Activated effector memory CD4-positive, alpha-beta T cell treated with anti-CD3 and anti-CD28 coated beads, Interleukin-2, amount 50 U/mL, for 16 hours (primary cell): ENCODE measurements at regions not wholly inside any gene's neighbourhood (a gene's known extent, or its start where the extent isn't known, plus 50 kb on each side); places are given as distances from the start of the nearest gene placed in this dataset.
A peak's percentile ranks its signal among the peaks of the same experiment; 100 is the strongest.
"Not testable (repeated sequence)": the region's sequence is repeated elsewhere in the genome, so short reads cannot be mapped to it uniquely, and the experiment has no call there.

Source experiments
- DNase-seq: peaks from one replicate; pipeline ENCODE4 v3.0.0-alpha.2; 2020

DNA sequence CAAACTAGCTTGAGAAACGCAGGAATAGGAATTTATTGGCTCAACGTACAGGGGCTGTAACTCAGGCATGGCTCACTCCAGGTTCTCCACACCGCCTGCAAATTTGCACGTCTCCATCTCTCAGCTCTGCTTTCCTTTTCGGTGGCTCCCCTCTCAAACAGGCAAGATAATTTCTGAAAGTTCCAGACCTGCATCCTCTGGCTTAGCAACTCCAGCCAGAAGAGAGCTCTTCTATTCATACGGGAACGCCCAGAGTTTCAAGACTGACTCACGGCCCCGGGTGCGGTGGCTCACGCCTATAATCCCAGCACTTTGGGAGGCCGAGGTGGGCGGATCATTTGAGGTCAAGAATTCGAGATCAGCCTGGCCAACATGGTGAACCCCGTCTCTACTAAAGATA is 139.7 kb upstream of the BNIP2 start:
- no peak for DNase-seq

DNA sequence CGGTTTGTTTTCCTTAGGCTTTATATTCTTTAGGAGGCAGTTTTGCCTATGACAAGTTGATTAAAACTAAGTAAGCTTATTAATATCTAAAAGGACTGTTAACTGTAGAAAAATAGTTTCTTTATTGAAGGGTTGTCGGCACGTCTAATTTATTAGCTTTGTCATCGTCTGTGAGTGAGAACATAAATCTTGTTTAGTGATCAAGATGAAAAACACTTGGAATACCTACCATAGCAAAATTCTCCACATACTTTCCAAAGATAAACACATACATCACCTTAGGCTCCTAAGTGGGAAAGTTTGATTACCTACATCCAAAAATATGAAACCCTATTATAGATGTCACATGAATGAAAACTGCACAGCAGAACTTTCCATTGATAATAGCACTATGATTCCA is 139.1 kb upstream of the BNIP2 start:
- no peak for DNase-seq

DNA sequence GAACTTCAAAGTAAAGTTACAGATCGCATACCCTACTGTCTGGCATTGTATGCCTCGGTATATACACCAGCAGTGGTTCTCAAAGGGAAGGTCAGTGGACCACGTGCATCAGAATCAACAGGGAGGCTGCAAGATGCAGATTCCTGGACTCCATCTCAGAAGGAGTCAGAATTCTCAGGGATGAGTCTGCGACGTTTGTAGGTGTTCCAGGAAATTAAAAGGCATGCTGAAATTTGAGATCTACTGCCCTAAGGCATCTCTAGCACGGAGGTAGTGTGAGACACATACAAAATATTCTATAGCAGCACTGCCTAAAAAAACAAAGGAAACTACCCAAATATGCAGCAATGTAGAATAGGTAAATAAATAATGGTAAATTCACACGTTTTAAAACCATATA is 136.8 kb upstream of the BNIP2 start:
- DNase-seq, result no peak

DNA sequence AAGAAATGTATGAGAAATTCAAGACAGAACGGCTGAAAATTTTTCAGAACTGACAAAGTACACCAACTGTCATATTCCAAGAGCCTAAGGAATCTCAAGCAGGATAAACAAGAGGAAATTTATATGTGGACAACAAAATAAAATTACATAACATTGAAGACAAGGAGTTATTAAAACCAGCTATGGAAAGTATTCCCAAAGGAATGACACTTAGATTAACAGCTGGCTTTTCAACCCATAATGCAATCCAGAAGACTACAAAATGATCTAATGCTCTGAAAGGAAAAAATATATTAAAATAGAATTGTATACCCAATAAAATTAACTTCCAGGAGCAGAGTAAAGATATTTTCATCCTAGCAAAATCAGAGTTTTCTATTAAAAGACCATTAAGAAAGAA is 132.2 kb upstream of the BNIP2 start:
- DNase-seq, result no peak

DNA sequence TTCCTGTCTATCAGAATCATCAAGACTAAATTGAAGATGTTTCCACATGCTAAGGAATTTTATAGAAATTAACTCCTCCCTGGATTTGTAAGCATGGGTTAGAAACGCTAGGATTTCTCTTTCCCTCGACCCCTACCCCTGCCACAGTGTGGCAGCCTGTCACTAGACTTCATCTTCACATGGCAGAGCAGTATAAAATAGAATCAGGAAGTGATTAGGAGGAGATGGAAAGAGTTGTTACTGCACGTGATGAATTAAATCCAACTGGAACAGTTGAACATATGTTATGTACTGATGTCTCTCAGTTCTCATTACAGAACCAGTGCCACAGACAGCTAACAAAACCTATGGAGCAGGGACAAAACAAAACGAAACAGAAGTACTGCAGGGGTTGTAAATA is 130.0 kb upstream of the BNIP2 start:
- no peak for DNase-seq

DNA sequence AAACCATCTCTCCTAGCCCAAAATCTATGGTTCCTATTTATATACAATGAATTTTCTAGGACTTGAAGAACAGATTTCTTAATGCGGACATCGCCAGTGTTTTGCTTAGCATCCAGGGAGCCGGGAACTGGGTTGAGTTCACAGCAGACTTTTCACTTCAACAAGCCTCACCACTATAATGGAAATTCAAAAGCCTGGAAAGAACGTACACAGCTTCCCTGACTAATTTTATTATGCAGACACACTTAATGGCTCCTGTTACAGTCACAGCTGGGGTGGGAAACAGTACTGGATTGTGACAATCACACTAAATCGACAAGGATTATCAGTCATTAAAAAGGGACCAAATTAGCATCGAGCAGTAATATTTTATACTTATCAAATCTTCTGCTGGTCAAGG is 129.2 kb upstream of the BNIP2 start:
- no peak for DNase-seq

DNA sequence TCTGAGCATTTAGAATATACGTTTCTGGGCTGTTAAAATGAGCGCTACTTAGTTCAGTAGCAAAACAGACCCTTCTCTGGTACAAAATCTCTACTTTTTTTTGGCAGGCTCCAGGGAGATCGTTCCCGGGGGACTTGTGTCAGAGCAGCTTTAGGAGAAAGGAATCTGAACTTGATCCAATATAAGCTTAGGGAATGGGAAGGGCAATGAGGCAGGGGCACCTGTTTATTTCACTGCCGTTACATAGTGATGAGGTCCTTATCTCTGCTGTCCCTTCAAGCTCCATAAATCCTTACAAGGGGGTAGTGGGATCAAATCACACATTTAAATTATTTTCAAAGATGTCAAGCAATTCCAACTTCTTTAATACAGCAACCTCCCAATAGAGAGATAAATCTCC is 128.7 kb upstream of the BNIP2 start:
- DNase-seq, result no peak

DNA sequence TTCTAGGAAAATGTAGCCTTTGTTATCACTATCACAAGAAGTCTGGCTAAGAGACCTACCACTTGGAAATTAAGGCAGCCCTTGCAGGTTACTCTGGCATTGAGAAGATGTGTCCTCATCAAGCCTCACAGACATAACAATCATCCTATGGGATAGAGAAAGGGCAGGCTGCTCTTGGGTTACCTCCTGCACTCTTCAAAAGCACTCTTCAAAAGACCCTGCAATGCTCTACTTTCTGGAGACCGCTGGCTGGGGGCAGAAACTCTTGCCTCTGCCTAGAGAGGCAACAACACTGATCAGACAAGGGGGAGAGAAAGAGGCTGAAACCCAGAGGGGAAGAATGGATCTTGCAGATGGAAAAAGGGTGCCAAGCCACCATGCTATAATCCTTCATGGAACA is 127.9 kb upstream of the BNIP2 start:
- DNase-seq, result no peak

DNA sequence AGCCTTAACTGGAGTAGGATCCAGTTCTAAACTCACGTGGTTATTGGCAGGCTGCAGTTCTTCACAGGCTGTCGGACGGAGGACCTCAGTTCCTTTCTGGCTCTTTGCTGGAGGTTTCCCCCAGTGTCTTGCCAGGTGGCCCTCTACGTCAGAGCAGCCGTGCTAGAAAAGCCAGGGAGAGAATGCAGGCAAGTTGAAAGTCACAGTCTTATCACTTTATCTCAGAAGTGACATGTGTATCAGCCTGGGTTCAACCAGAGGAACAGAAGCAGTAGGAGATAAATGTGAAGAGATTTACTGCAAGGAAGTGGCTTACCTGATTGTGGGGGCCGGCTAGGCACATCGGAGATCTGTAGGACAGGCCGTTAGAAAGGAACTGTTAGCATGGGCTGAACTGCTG is 125.3 kb upstream of the BNIP2 start:
- DNase-seq, result peak; percentile 65

DNA sequence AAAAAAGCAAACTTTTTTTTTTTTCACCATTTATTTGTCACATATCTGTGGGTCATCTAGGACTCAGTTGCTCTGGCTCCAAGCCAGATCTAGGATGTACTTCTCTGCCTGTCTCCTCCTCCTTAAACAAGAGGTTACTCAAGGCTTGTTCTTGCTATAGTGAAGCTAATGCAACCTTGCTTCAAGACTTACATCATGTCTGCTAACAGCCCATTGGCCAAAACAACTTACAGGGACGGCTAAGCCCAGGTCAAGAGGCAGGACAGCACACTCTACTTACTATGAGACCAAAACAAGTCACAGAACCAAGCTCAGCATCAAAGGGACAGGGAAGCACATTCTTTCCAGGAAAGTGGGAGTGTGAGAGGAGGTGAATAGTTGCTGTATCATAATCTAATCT is 123.8 kb upstream of the BNIP2 start:
- DNase-seq, result no peak

DNA sequence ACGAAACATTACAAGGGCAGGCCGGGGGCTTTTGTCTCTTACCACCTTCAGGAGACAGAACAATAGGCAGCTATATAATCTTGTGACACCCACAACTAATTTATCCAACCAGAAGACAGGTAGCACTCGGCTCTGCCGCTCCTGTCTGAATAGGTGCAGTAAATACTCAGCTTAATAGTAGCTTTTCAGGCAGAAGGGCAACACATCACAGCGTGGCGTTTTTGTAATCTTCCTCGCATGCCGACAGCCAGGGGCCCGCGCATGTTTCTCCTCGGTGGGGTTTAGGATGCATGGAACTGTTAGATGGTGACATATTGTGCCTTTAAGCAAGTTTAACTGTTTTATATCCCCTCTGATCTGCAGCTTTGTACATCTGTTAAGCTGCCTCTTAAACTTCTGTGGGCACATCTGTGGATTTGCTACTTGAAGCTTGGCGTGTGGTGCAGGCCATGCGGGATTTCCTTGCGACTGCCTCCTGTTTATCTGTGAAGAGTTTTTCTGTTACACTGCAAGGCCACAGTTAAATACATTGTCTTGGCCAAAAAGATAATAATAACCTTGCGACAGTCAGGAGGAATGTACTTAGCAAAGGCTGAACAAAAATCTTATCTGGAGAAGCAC is 123.2 kb upstream of the BNIP2 start:
- no peak for DNase-seq

DNA sequence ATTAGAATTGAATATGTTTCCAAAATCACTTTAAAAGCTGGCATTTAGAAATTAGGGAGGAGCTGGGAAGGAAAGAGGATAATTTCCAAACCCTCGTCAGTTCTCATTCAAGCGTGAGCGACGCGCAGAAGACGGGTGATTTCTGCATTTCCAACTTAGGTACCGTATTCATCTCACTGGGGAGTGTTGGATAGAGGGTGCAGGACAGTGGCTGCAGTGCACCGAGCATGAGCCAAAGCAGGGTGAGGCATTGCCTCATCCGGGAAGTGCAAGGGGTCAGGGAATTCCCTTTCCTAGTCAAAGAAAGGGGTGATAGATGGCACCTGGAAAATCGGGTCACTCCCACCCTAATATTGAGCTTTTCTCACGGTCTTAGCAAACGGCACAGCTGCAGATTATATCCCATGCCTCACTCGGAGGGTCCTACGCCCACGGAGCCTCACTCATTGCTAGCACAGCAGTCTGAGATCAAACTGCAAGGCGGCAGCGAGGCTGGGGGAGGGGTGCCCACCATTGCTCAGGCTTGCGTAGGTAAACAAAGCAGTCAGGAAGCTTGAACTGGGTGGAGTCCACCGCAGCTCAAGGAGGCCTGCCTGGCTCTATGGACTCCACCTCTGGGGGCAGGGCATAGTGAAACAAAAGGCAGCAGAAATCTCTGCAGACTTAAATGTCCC is 114.3 kb upstream of the BNIP2 start:
- DNase-seq, result peak; percentile 87

DNA sequence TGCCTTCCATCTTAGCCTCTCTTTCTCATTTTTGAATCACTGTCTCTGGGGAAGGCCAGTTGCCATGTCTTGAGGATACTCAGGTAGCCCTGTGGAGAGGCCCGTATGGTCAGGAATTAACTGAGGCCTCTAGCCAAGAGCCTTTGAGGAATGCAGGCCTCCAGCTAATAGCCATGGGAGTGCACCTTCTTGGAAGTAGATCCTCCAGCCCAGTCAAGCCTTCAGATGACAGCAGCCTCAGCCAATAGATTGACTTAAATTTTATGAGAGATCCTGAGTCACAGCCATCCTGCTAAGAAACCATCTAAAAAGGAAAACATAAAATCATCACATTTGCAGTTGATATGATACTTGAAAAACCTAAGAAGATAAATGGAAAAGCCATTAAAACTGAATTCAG is 112.5 kb upstream of the BNIP2 start:
- no peak for DNase-seq

DNA sequence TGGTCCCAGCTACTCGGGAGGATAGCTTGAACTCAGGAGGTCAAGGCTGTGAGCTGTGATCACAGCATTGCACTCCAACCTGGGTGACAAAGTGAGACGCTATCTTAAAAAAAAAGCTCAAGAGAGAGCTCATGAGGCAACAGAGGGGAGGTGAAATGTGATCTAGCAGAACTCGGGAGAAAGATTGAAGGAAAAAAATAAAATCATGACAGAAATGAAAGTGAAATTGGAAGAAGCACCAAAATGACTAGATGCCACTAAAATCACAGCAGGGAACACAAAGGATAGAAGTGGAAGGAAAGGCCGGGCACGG is 109.4 kb upstream of the BNIP2 start:
- no peak for DNase-seq

DNA sequence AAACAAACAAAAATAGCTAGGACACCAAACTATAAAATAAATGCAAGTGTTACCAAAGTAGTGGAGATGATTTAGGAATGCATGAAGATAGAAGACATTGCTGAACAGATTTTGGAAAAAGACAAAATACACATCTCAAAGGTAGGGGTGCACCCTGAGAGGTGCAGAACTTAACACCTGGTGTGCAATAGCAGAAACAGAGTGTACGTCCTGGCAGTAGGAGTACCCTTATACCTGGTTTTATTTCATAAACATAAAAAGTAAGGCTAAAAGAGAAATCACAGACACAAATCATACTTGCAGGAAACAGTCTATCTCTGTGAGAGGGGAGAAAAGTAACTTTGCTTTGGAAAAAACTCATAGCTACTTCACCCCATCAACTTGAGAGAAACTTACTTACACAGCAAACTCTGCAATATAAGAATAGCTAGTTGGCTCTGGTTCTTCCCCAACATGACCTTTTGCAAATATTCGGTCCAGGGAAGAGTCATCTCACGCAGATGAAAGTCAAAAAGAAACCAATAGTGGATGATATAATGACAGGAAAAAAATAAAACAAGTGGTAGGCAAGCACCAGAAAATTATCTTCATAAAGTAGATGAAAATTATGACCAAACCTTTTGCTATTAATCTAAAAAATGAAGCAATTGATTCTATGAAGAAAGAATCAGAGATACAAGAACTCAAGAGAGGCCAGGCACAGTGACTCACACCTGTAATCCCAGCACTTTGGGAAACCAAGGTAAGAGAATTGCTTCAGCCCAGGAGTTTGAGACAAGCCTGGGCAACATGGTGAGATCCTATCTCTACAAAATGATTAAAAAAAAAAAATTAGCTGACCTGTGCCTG is 108.9 kb upstream of the BNIP2 start:
- no peak for DNase-seq

DNA sequence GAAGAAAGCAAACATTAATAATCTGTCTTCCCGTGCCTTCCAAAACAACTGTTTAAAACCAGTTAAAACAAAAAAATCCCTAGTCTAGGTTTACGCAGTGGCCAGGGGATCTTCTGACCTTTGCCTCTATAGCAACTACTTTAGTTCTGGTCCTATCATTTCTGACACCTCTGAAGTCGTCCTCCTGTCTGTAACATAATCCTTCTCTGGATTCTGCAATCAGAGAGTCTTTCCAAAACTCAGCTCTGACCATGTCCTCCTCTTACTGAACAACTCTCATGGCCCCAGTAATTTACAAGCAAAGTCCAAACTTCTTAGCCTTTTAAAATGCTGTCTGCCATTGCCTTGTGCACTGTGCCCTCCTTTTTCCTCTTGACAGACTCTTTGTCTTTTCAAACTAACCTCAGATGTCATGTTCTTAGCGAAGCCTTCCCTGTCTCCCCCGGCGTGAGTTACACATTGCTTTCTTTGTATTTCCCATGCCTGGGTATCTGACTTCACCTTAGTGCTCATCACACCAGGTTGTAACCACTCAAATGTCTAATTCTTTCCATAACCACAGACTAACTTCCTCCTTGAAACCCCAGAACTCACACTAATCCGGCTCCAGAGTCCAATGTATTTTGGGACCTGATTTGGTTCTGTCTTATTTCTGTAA is 105.2 kb upstream of the BNIP2 start:
- no peak for DNase-seq

DNA sequence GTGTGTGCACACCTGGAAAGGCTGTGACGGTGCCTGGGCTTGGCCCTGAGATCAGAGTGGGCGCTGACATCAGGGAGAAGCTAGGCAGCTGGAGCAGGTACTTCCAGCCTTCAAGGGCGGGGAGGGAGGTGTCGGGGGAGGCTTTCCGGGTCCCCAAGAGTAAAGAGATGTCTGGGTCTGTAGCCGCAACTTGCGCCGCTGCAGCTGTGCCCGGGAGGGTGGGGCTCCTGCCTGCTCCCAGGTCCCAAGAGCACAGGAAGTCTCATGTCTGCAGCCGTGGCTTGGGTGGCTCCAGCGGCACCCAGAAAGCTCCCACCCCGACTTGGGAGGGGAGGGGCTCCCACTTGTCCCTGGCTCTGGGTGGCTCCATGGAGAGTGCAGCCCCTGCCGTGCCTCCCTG is 103.2 kb upstream of the BNIP2 start:
- DNase-seq, result peak; percentile 69

DNA sequence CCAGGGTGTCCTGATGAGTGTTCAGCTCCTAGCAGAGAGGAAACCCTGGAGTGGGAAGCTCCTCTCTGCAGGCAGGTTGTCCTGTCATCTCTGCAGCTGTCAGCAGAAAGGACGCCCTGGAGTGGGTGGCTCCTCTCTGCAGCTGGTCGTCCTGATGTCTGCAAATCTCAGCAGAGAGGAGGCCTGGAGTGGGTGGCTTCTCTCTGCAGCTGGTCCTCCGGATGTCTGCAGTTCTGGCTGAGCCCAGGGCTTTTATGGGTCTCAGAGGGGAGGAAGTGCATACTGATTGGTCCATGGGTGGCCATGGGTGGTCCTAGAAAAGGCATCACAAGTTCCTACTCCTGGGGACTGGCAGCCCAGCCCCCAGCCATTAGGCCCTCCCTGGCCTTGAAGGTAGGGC is 102.6 kb upstream of the BNIP2 start:
- no peak for DNase-seq

DNA sequence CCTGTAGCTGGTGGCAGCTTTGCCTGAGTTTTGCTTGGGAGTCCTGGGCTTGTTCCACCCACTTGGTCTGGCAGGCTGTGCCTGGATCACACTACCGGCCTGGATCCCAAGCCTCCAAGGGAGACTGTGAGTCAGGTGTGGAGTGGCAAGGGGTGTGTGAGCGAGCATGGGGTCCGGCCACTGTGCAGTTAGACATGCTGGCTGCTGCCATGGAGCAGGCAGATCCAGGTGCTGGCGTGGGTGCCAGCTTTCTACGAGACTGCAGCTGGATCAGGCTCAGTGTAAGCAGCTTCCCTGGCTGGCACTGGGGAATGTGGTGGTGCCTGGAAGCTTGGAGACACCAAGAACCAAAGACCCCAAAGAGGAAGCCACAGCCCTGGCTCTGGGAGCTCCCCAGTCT is 102.0 kb upstream of the BNIP2 start:
- DNase-seq, result no peak

DNA sequence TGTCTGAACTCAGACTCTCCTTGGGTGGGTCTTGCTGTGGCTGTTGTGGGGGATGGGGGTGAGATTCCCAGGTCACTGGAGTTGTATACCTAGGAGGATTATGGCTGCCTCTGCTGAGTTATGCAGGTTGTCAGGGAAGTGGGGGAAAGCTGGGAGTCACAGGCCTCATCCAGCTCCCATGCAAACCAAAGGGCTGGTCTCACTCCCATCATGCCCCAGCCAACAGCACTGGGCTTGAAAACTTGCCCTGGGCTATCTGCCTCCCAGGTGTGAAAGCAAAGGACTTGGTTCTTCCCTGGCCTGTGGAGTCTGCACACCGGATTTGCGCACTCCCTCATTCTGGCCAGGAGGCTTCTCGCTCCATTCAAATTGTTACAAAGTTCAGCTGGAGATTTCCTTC is 97.3 kb upstream of the BNIP2 start:
- not testable (repeated sequence) for DNase-seq

DNA sequence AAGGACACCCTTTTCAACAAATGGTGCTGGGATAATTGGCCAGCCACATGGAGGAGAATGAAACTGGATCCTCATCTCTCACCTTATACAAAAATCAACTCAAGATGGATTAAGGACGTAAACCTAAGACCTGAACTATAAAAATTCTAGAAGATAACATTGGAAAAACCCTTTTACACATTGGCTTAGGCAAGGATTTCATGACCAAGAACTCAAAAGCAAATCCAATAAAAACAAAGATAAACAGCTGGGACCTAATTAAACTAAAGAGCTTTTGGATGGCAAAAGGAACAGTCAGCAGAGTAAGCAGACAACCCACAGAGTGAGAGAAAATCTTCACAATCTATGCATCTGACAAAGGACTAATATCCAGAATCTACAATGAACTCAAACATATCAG is 96.9 kb upstream of the BNIP2 start:
- not testable (repeated sequence) for DNase-seq

DNA sequence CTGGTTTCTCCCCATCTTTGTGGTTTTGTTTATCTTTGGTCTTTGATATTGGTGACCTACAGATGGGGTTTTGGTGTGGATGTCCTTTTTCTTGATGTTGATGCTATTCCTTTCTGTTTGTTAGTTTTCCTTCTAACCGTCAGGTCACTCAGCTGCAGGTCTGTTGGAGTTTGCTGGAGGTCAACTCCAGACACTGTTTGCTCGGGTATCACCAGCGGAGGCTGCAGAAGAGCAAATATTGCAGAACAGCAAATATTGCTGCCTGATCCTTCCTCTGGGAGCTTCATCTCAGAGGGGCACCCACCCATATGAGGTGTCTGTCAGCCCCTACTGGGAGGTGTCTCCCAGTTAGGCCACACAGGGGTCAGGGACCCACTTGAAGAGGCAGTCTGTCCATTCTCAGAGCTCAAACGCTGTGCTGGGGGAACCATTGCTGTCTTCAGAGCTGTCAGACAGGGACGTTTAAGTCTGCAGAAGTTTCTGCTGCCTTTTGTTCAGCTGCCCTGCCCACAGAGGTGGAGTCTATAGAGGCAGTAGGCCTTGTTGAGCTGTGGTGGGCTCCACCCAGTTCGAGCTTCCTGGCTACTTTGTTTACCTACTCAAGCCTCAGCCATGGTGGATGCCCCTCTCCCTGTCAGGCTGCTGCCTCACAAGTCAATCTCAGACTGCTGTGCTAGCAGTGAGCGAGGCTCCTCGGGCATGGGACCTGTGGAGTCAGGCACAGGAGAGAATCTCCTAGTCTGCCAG is 94.8 kb upstream of the BNIP2 start:
- DNase-seq, result not testable (repeated sequence)

DNA sequence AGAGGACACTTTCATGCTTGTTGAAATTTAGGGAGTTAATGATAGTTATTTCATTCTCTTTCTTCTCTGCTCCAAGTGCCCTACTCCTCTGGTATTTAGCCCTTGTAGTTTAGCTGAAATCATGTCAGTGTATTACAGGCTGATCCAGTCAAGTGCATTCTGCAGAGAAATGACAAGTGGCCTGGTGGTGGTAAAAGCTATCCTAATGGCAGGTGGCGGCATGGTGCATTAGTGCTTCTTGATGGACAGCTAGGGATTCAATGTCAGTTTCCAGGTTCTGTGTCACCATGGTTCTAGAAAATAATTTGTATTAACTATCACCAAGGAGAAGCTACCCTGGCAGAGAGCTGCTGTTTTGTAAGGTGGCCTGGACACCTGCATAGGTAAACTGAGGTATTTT is 90.0 kb upstream of the BNIP2 start:
- DNase-seq, result no peak
